HK-2 (cell line): ENCODE measurements at regions not wholly inside any gene's neighbourhood (a gene's known extent, or its start where the extent isn't known, plus 50 kb on each side); places are given as distances from the start of the nearest gene placed in this dataset.

Experiments used
- DNase-seq: peaks from one replicate; pipeline ENCODE4 v3.0.0-alpha.2; 2018; ENCODE audit not compliant: unreplicated experiment

- no peak for DNase-seq
These were observed 783.6 kb downstream of the DCDC2C start for GRCh38 chr2:4486971-4487370.

GRCh38 chr2:4499316-4500030 is 796.1 kb downstream of the DCDC2C start:
- DNase-seq, result no peak

DNA sequence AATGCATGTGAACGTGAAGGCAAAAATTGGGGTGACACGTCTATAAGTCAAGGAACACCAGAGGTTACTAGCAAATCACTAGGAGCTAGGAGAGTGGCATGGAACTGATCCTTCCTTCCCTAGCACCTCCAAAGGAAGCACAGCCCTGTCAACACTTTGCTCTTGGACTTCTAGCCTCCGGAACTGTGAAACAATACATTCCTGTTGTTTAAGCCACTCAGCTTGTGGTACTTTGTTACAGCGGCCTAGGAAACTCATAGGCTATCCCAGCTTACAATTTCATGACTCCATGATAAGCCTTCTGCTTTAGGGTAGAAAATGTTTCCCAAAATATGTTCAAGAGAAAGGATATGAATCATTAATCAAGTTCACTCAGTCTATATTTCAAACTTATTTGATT is 798.1 kb downstream of the DCDC2C start:
- no peak for DNase-seq

DNA sequence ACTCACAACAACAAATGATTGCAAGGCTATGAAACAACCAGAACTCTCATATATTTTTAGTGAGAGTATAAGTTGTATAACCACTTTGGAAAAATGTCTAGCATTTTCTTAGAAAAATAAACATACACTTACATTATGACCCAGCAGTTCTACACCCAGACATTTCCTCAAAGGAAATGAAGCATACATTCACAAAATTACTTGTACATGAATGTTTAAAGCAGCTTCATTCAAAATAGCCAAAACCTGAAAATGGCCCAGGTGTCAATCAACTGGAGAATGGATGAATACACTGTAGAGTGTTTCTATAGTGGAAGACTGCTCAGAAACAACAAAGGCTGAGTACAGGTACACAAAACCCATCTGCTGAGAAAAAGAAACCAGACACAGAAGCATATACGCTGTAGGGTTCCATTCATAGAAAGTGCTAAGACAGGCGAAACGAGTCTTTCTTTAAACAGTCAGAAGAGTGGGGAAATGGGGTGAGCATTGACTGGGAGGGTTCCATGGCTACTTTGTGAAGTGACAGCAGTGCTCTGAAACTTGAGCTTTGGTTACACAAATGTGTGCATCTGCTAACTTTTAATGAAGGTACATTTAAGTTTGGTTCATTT is 799.0 kb downstream of the DCDC2C start:
- no peak for DNase-seq

- no peak for DNase-seq
These were observed 804.3 kb downstream of the DCDC2C start for GRCh38 chr2:4507661-4508060.

DNA sequence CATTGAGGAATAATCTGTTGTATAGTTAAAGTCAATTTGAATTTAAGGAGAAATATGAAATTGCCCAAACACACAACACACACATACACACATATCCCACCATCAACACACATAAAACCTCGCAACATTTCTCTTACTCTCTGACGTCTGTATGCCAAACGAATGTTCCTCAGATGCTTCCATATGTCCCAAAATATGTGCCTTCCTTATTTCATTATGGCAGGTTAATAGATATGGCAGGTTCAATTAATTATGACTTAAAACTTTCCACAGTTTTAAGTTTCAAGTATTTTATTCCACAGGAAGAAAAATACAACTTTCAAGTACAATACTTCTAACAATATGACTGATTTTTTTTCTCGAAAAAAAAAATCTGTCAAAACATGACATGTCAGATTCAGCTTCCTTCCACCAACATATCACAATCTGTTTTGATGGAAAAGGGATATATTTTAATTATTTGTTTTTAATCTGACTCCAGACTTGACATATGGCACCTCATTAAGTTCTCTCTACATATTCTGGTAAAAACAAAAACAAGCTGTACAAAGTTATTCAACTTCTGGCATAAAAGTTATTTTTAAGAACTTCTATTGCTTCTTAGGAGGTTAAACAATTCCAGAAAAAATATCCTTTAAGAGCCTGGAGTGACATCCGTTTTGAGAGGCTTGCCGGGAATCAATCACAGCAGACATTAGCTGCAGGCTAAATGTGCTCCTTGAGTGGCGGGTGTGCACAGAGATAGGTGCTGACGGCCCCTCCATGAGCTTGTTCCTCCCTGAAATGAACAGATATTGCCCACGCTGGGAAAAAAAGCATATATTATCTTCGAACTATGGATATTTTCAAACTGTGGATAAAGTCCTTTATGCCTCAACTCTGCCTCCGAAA is 812.7 kb downstream of the DCDC2C start:
- no peak for DNase-seq

- DNase-seq, result no peak
These were observed 815.2 kb downstream of the DCDC2C start for GRCh38 chr2:4518596-4518995.

GRCh38 chr2:4522498-4523421 is 819.4 kb downstream of the DCDC2C start:
- no peak for DNase-seq

- no peak for DNase-seq
These were observed 824.0 kb downstream of the DCDC2C start for GRCh38 chr2:4527416-4527815.

- no peak for DNase-seq
These were observed 824.9 kb downstream of the DCDC2C start for GRCh38 chr2:4528246-4528645.

GRCh38 chr2:4528773-4529172 is 825.4 kb downstream of the DCDC2C start:
- DNase-seq, result no peak

DNA sequence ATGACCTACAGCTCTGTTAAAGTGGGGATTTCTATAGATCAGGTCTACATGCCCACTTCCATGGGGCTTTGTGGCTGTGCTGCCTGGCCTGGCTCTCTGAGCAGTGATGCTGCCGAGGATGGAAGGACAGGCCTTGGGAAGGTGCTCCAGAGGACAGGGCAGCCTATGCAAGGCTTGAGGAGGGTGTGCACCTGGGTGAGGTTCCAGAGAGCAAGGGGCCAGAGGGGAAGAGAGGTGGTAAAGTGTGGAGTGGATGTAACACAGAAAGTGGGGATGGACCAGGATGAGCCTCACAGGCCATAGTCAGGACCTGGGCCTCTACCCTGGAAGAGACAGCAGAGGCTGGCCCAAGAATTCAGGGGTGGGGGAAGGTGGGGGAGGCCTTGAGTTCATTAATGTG is 826.4 kb downstream of the DCDC2C start:
- DNase-seq, result no peak

DNA sequence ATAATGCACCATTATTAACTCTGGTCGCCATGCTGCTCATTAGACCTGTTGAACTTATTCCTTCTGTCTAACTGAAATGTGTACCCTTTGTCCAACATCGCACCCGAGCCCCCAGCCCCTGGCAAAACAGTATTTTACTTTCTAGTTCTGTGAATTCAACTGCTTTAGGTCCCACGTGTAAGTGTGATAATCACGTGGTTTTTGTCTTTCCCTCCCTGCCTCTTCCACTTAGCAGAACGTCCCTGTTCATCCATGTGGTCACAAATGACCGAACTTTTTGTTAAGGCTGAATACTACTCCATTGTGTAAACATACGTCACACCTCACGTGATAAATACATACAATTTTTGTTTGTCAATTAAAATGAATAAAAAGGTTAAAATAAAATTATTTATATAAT is 826.9 kb downstream of the DCDC2C start:
- DNase-seq, result no peak

- DNase-seq, result no peak
These were observed 830.4 kb downstream of the DCDC2C start for GRCh38 chr2:4533806-4534205.

DNA sequence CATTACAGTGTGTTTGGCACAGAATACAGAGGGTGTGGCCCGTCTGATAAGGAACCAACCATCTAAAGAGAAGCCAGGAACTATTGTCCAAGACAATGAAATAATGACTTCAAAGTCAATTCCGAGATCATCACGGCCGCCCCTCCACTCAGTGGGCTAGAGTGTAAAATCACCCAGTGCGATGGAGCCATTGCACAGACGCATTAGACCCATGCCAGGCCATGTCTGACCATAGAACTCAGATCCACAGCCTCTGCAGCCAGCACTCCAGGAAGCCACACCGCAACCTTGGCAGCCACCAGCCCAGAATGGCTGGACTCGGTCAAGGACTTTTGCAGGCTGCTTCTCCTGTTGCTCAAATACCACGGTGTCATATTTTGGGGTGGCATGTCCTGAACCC is 835.7 kb downstream of the DCDC2C start:
- DNase-seq, result no peak

GRCh38 chr2:4549666-4550210 is 846.4 kb downstream of the DCDC2C start:
- no peak for DNase-seq

DNA sequence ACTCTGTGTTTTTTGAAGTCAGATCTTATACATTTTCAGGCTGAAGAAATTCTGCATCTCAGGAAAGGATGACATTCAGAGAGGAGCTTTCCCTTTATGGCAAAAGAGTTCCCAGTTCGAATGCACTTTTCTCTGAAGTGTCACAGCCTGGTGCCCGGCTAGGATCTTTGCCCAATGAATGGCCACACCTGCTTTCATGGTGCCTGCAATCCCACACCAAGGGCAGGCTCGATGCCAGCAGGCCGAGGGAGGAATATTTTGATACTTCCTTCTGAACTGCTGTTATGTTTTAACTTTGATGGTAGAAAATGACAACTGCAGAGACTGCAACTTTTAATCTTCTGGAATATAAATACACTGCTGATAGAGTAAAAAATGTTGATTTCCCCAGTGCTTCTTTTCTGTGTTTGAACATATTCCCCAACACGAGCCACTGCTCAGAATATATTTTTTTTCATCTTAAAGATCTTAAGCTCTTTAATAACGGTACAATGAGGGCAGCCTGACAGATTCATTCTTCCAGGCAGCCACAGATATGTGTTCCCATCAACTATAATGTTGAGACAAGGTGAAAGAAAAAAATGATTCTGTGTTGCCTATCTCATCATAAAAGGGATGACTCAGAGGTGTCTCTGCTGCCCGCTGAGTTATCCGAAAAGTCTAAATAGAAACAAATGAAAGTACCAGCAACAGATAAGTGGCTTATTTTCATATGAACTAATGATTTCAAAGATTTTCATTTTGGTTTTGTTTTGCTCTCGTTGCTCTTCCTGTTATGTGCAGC is 848.5 kb downstream of the DCDC2C start:
- no peak for DNase-seq

GRCh38 chr2:4553241-4553640 is 849.9 kb downstream of the DCDC2C start:
- DNase-seq, result no peak

DNA sequence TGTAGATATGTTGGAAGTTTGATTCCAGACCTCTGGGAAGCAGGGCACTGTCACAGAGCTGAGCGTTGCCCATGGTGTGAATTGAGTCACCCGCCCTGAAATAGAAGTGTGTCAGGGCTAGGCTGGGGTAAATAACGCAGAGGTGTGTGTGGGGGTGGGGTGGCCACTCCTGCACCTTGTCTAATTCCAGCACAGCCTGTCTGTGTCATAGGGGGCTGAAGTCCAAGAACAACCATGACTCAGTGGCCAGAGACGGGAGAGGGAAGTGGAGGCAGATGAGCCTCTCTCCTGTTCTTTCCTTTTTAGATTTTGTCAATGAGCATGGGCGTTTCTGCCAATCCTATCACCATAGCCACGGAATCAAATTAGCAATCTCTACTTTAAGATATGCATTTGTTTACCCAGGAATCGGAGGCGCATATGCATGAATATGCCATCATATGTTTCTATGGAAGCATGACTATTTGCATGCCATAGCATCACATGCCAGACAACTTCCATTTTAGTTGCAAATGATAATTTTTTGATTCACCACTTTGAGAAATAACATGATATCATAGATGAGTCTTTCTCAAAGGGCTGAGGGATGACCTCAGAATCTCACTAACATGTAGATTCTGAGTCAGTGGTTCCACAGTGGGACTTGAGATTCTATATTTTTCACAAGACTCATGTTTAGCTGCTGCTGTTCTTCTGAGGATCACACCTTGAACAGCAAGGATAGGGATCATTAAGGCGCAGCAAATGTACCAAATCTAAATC is 852.9 kb downstream of the DCDC2C start:
- DNase-seq, result no peak

GRCh38 chr2:4561196-4561595 is 857.8 kb downstream of the DCDC2C start:
- DNase-seq, result no peak
